Mucosa of descending colon (tissue), 3 donors: ENCODE measurements at regions not wholly inside any gene's neighbourhood (a gene's known extent, or its start where the extent isn't known, plus 50 kb on each side); places are given as distances from the start of the nearest gene placed in this dataset.

Experiments used
- ATAC-seq: fragments of 200-7000 bp; cut with Tn5 transposase; one replicate; pipeline ENCODE4 v1.9.1; 2020; ENCODE audit warnings: mild to moderate bottlenecking, moderate library complexity
- DNase-seq, 3 donors: peaks; one replicate each; pipeline ENCODE4 v3.0.0-alpha.2; 2020
- H3K36me3 ChIP-seq: fragments of 200-600 bp; one replicate; pipeline ENCODE4 v1.8.0; 2021; ENCODE audit warnings: low read depth, mild to moderate bottlenecking
- H3K4me1 ChIP-seq: fragments of 200-600 bp; one replicate; pipeline ENCODE4 v1.8.0; 2021; ENCODE audit warnings: low read depth, mild to moderate bottlenecking
- H3K4me3 ChIP-seq: fragments of 200-600 bp; one replicate; pipeline ENCODE4 v1.8.0; 2021; ENCODE audit warnings: mild to moderate bottlenecking
- H3K9me3 ChIP-seq: fragments of 200-600 bp; one replicate; pipeline ENCODE4 v1.8.0; 2021; ENCODE audit warnings: mild to moderate bottlenecking
- intact Hi-C, 2 donors: fragments of 100-400 bp; cut with DNase I in 1 of 2; cut with micrococcal nuclease in 1 of 2; formaldehyde crosslinking; loops; one replicate each; pipeline versions ENCODE4 v1.11.0 to v1.11.1; 2022; cut with DNase I, micrococcal nuclease
- TF ChIP-seq, protein P1 (sequence below): fragments of 200-600 bp; IDR thresholded peaks from one replicate; pipeline ENCODE4 v1.8.0; 2022; ENCODE audit warnings: antibody characterized with exemption, mild to moderate bottlenecking
- donor health status: DM: no; HTN: no; CAD: no; lungs with moderate emphysema.
- donor health status: DM: no; HTN: no; CAD: no.
- donor health status: DM: no; HTN: yes; CAD: no.

DNA sequence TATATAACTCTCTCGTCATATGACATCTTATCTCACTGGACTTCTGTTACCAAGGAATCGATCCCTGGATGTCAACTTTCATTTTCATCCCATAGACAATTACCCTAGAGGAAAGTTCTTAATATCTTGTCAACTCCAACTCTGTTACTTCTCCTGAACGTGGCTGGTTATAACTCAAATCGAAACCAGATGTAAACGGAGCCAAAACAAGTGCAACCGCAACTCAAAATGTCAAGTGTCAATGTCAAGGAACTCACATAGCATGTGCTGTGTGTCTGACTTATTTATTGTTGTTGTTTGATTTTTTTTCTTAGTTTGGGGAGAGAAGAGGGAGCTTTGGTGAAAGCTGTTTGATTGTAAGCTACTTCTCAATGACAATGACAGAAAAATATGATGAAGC is 108.6 kb downstream of the VIP start:
- DNase-seq (no peak), ATAC-seq (no peak)
- Histone ChIP-seq H3K9me3 (no peaks in the 10 kb centered on the region), H3K4me3 (no peak overlapping the region), H3K4me1 (no peaks in the 10 kb centered on the region), H3K36me3 (no peaks in the 10 kb centered on the region)
- intact Hi-C loops, result no loop called here
- TF ChIP-seq, protein P1, sequence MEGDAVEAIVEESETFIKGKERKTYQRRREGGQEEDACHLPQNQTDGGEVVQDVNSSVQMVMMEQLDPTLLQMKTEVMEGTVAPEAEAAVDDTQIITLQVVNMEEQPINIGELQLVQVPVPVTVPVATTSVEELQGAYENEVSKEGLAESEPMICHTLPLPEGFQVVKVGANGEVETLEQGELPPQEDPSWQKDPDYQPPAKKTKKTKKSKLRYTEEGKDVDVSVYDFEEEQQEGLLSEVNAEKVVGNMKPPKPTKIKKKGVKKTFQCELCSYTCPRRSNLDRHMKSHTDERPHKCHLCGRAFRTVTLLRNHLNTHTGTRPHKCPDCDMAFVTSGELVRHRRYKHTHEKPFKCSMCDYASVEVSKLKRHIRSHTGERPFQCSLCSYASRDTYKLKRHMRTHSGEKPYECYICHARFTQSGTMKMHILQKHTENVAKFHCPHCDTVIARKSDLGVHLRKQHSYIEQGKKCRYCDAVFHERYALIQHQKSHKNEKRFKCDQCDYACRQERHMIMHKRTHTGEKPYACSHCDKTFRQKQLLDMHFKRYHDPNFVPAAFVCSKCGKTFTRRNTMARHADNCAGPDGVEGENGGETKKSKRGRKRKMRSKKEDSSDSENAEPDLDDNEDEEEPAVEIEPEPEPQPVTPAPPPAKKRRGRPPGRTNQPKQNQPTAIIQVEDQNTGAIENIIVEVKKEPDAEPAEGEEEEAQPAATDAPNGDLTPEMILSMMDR, result no peak

DNA sequence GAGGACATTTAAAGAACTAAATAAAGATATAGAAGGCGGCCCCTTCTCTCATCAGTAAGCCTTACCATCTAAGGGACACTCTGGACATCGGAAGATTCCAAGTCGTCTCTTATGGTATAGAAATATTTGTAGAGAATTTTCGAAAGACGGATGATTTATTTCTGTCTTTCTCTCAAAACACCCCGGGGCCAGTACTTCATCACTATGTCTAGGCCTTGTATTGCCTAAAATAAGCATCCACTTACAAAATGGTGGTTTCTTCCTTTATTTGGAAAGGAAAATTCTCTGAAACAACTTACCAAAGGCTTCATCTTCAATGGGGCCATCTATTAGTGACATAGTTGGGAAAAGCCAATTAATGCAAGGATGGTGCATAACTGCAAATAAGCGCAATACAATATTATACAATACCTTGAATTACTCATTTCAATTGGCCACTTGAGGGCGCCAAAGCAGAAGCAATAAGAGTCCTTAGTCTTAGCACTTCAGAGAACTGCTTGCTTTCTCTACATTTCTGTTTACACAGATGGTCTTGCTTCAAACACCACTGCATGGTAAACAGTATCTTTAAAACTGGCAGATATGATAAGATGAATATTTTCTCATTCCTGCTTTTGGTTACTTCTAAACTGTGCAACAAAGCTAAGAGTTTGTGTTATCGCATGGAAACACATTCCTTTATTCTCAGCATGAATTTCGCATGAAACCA is 113.2 kb downstream of the VIP start:
- TF ChIP-seq, protein P1, result peak; percentile 40
- intact Hi-C loops, result loop anchor here (5.0 to 10.0 kb wide), 3 partner anchors 81 to 161 kb away; no protein-coding TSS in a partner anchor
- Histone ChIP-seq H3K36me3 (no peaks in the 10 kb centered on the region), H3K9me3 (no peaks in the 10 kb centered on the region), H3K4me1 (no peaks in the 10 kb centered on the region), H3K4me3 (no peak overlapping the region)
- DNase-seq, result peak in 1 of 3 donors; percentile 86
- peak; percentile 60 for ATAC-seq

DNA sequence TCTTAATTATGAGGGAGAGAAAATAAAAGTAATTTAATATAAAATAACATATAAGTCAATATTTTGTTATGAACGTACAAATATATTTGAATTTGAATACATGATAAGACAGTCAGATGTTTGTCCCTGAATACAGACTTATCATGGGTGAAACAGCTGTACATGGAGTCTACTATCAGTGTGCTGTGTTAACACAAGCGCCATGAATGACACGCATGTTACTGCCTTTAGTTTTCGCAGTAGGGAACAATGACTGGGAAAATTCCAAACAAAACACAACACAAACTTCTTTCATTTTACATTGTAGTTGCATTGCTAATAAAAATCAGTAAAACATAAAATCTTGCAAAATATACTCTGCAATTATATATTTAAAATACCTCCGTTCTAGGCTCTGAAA is 108.6 kb downstream of the FBXO5 start:
- TF ChIP-seq, protein P1, result no peak
- ATAC-seq (no peak), DNase-seq (no peak)
- H3K4me3 ChIP-seq, result no peak overlapping the region
- no peaks in the 10 kb centered on the region for H3K36me3 ChIP-seq
- H3K4me1 ChIP-seq, result no peaks in the 10 kb centered on the region
- H3K9me3 ChIP-seq, result no peaks in the 10 kb centered on the region
- intact Hi-C loops, result no loop called here

DNA sequence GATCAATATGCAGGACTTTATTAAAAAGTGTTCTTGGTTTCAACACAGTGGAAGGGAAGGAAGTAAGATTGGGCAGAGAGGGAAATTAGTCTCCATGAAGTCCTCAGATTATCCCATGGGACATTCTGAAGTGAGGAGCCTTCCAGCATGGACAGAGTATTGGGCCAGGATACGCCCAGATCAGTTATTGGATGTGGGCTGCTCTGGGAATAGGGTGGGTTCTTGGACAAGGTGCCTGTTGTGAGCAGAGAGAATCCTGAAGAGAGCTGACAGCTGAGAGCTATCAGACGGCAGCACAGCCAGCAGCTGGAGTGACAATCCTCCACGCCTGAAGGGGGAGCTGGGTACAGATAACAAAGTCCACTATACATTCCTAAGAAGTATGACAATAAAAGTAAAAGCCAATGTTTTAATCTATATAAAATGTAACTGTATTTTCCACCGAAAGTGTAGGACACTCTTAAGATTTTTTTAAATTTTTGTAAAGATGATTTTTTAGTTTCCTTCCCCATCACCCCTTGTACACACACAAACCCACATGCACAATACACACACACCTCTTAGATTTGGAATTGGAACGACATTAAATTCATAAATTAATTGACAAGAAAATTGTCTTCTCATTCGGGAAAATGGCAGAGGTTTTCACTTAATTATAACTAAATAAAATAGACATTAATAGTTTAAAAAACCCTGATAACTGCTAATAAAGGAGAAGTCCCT is 107.8 kb downstream of the FBXO5 start:
- Histone ChIP-seq H3K9me3 (no peaks in the 10 kb centered on the region), H3K4me1 (no peaks in the 10 kb centered on the region), H3K4me3 (no peak overlapping the region), H3K36me3 (no peaks in the 10 kb centered on the region)
- TF ChIP-seq, protein P1, result no peak
- DNase-seq (no peak), ATAC-seq (no peak)
- intact Hi-C loops, result no loop called here

DNA sequence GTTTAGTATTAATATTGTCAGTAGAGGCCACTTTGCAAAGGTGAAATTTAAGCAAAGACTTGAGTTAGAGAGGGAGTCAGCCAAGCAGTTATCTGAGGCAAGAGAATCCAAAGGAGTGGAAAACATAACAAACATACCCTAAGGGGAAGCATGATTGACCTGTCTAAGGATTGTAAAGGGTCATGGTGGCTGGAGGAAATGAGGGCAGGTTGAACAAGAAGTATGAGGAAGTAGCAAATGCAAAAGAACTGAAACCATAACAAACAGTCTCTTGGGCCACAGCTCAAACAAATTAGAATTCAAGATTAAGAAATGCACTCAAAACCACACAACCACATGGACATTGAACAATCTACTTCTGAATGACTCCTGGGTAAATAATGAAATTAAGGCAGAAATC is 103.2 kb downstream of the FBXO5 start:
- no peaks in the 10 kb centered on the region for H3K36me3 ChIP-seq
- DNase-seq, result no peak
- H3K4me3 ChIP-seq, result no peak overlapping the region
- no peak for ATAC-seq
- TF ChIP-seq, protein P1, result no peak
- intact Hi-C loops, result no loop called here
- H3K9me3 ChIP-seq, result no peaks in the 10 kb centered on the region
- no peaks in the 10 kb centered on the region for H3K4me1 ChIP-seq
